Hepatocyte (in vitro differentiated cells): ENCODE measurements at regions not wholly inside any gene's neighbourhood (a gene's known extent, or its start where the extent isn't known, plus 50 kb on each side); places are given as distances from the start of the nearest gene placed in this dataset.

Experiments
- DNase-seq: peaks from one replicate; pipeline ENCODE4 v3.0.0-alpha.2; 2016; ENCODE audit warnings: low spot score
- H2AFZ ChIP-seq: fragments of 200-600 bp; sonication (generic); 2 replicates; pipeline ENCODE4 v1.6.0; 2016; ENCODE audit warnings: antibody characterized with exemption, mild to moderate bottlenecking
- H3K27ac ChIP-seq: fragments of 200-600 bp; sonication (generic); 2 replicates; pipeline ENCODE4 v1.5.1; 2016; ENCODE audit warnings: mild to moderate bottlenecking
- H3K27me3 ChIP-seq: fragments of 200-600 bp; sonication (generic); 2 replicates; pipeline ENCODE4 v1.6.1; 2016
- H3K36me3 ChIP-seq: fragments of 200-600 bp; sonication (generic); replicated peaks from 2 replicates; pipeline ENCODE4 v1.5.1; 2016; ENCODE audit warnings: low read depth; ENCODE audit not compliant: insufficient read depth
- H3K4me1 ChIP-seq: fragments of 200-600 bp; sonication (generic); 2 replicates; pipeline ENCODE4 v1.5.1; 2016; ENCODE audit warnings: mild to moderate bottlenecking, moderate library complexity; ENCODE audit not compliant: insufficient read depth
- H3K4me2 ChIP-seq: fragments of 200-600 bp; sonication (generic); 2 replicates; pipeline ENCODE4 v1.6.0; 2016
- H3K4me3 ChIP-seq: fragments of 200-600 bp; sonication (generic); 2 replicates; pipeline ENCODE4 v1.5.1; 2016; ENCODE audit warnings: mild to moderate bottlenecking
- H3K79me2 ChIP-seq: fragments of 200-600 bp; sonication (generic); 2 replicates; pipeline ENCODE4 v1.6.0; 2017; ENCODE audit warnings: mild to moderate bottlenecking
- H3K9me2 ChIP-seq: fragments of 200-600 bp; sonication (generic); replicated peaks from 2 replicates; pipeline ENCODE4 v1.6.0; 2017; ENCODE audit warnings: mild to moderate bottlenecking; ENCODE audit not compliant: insufficient read depth
- H3K9me3 ChIP-seq: fragments of 200-600 bp; sonication (generic); 2 replicates; pipeline ENCODE4 v1.5.1; 2016; ENCODE audit warnings: low read depth, mild to moderate bottlenecking
- H4K20me1 ChIP-seq: fragments of 200-600 bp; sonication (generic); 2 replicates; pipeline ENCODE4 v1.6.0; 2016; ENCODE audit warnings: mild to moderate bottlenecking; ENCODE audit not compliant: insufficient read depth, poor library complexity, severe bottlenecking
- EZH2 ChIP-seq: fragments of 200-600 bp; sonication (generic); IDR thresholded peaks from 2 replicates; pipeline ENCODE4 v1.6.1; 2016; ENCODE audit warnings: antibody characterized with exemption, mild to moderate bottlenecking, borderline replicate concordance
- EZH2phosphoT487 ChIP-seq: fragments of 200-600 bp; sonication (generic); IDR thresholded peaks from one replicate; pipeline ENCODE4 v1.6.1; 2018; ENCODE audit warnings: antibody characterized with exemption, mild to moderate bottlenecking, low read depth, moderate library complexity; ENCODE audit not compliant: unreplicated experiment, severe bottlenecking
- WGBS: methylation state at CpG from one replicate; pipeline ENCODE4 v1.1.6; 2016; ENCODE audit warnings: low lambda C conversion rate; ENCODE audit errors: missing lambda C conversion rate; 5-methylcytosine and 5-hydroxymethylcytosine counted together
- TF ChIP-seq, protein P1 (sequence below): fragments of 200-600 bp; sonication (generic); IDR thresholded peaks from 2 replicates; pipeline ENCODE4 v1.5.1; 2016; ENCODE audit warnings: antibody characterized with exemption, mild to moderate bottlenecking; ENCODE audit not compliant: poor library complexity

DNA sequence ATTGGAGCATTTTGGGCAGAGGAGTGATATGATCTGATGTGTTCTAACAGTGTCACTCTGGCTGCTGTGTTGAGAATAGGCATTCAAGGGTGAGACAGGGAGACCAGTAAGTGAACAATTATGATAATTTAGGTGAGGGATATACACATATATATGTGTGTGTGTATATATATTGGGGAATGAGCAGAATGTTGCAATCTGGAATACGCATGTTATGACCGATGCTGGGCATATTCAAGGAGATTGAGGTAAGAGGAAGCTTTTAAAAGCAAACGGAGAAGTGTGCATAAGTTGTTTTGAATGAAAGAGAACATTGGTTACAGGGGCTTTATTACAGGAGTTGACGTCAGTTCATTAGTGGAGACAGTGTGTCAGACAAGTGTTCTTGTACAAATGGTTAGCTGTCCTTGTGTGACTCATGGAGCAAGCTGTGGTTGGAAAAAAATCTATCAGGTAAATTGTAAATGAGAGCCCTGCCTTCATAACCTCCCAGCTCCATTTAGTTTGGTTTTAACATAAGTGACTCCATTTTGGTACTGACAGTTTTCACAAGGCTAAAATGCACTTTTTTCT is 442.5 kb upstream of the LCORL start:
- Histone ChIP-seq H3K9me2 (no peaks in the 10 kb centered on the region), H3K36me3 (no peaks in the 10 kb centered on the region), H3K27ac (no peak overlapping the region), H3K4me3 (no peak overlapping the region), H3K9me3 (no peaks in the 10 kb centered on the region), H3K79me2 (no peaks in the 10 kb centered on the region), H4K20me1 (no peaks in the 10 kb centered on the region), H3K4me1 (no peaks in the 10 kb centered on the region), H3K4me2 (no peak overlapping the region), H3K27me3 (no peaks in the 10 kb centered on the region), H2AFZ (no peak overlapping the region)
- 39% methylated on average over 4 of the region's 4 CpGs for WGBS
- TF ChIP-seq, protein P1, sequence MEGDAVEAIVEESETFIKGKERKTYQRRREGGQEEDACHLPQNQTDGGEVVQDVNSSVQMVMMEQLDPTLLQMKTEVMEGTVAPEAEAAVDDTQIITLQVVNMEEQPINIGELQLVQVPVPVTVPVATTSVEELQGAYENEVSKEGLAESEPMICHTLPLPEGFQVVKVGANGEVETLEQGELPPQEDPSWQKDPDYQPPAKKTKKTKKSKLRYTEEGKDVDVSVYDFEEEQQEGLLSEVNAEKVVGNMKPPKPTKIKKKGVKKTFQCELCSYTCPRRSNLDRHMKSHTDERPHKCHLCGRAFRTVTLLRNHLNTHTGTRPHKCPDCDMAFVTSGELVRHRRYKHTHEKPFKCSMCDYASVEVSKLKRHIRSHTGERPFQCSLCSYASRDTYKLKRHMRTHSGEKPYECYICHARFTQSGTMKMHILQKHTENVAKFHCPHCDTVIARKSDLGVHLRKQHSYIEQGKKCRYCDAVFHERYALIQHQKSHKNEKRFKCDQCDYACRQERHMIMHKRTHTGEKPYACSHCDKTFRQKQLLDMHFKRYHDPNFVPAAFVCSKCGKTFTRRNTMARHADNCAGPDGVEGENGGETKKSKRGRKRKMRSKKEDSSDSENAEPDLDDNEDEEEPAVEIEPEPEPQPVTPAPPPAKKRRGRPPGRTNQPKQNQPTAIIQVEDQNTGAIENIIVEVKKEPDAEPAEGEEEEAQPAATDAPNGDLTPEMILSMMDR = no peak
- TF ChIP-seq EZH2phosphoT487 (no peak), EZH2 (no peak)
- no peak for DNase-seq

DNA sequence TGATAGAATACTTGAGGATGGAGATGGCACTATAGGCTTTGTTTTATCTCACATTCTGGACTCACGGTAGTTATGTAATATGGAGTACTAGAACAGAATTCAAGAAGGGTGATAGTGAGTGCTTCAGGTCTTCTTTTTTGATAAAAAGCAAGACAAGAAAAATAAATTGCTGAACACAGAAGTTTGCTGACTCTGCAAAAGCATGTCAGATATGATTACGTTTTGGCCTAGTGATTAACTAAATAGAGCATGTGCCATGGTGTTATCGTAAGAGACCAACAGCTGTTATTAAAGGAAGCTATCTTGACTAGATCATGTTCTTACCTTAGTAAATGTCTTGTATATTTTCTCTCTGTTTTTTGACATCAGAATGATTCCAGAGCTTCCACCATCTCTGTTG is 436.9 kb upstream of the LCORL start:
- H3K9me2 ChIP-seq = no peaks in the 10 kb centered on the region
- H3K4me3 ChIP-seq = no peak overlapping the region
- no peak for DNase-seq
- H3K36me3 ChIP-seq = no peaks in the 10 kb centered on the region
- H3K27me3 ChIP-seq = no peaks in the 10 kb centered on the region
- no peaks in the 10 kb centered on the region for H3K9me3 ChIP-seq
- no peaks in the 10 kb centered on the region for H3K79me2 ChIP-seq
- no peak for TF ChIP-seq EZH2phosphoT487
- TF ChIP-seq, protein P1 = no peak
- no peak for TF ChIP-seq EZH2
- no peak overlapping the region for H3K27ac ChIP-seq
- no peak overlapping the region for H3K4me2 ChIP-seq
- no peaks in the 10 kb centered on the region for H3K4me1 ChIP-seq
- H2AFZ ChIP-seq = no peak overlapping the region
- no peaks in the 10 kb centered on the region for H4K20me1 ChIP-seq
- 93% methylated on average over 3 of the region's 3 CpGs for WGBS

DNA sequence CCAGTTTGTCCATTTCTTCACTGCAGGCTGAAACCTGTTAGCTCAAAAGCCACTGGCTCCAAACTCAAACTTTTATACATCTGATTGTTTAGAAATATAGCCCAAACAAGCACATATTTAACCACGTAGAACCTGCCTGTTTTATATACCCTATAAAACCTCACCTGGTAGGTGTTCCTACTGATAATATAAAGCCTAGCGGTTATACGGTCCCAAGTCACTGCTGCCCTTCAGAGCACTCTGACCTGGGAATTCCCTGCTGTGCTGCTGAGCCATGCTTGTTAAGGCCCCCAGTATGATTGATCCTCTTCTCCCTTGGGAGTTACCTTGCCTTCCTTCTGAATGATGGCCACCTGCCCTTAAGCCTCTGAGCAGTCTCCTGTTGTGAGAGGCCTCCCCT is 432.8 kb upstream of the LCORL start:
- TF ChIP-seq EZH2phosphoT487 (no peak), EZH2 (no peak)
- TF ChIP-seq, protein P1 = no peak
- H3K27ac ChIP-seq = no peak overlapping the region
- no peaks in the 10 kb centered on the region for H4K20me1 ChIP-seq
- H3K4me1 ChIP-seq = no peaks in the 10 kb centered on the region
- H3K9me3 ChIP-seq = no peaks in the 10 kb centered on the region
- no peak overlapping the region for H3K4me3 ChIP-seq
- H3K79me2 ChIP-seq = no peaks in the 10 kb centered on the region
- H2AFZ ChIP-seq = no peak overlapping the region
- H3K36me3 ChIP-seq = no peaks in the 10 kb centered on the region
- WGBS = 73% methylated on average over 3 of the region's 3 CpGs
- H3K27me3 ChIP-seq = no peaks in the 10 kb centered on the region
- H3K9me2 ChIP-seq = no peaks in the 10 kb centered on the region
- no peak for DNase-seq
- H3K4me2 ChIP-seq = no peak overlapping the region

DNA sequence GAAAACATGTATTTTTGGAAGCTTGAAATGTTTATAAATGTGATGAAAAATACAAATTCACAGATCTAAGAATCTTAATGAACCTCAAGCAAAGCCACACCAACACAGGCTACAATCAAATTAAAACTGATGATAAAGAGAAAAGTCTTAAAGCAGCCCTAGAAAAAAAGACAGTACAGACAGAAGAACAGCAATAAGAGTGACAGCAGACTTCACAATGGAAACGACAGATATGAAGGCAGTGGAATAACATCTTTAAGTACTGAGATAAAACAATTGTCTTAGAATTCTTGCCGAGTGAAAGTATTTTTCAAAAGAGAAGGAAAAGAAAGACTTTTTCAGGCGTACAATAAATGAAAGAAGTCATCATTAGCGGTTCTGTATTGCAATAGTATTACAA is 423.6 kb upstream of the LCORL start:
- TF ChIP-seq EZH2phosphoT487 = no peak
- no peak for TF ChIP-seq EZH2
- TF ChIP-seq, protein P1 = no peak
- no peaks in the 10 kb centered on the region for H3K9me2 ChIP-seq
- no peak overlapping the region for H3K4me3 ChIP-seq
- H3K4me1 ChIP-seq = no peaks in the 10 kb centered on the region
- 77% methylated on average over 4 of the region's 4 CpGs for WGBS
- no peak overlapping the region for H2AFZ ChIP-seq
- DNase-seq = no peak
- no peaks in the 10 kb centered on the region for H4K20me1 ChIP-seq
- no peaks in the 10 kb centered on the region for H3K9me3 ChIP-seq
- no peaks in the 10 kb centered on the region for H3K36me3 ChIP-seq
- H3K4me2 ChIP-seq = no peak overlapping the region
- no peaks in the 10 kb centered on the region for H3K79me2 ChIP-seq
- H3K27me3 ChIP-seq = no peaks in the 10 kb centered on the region
- H3K27ac ChIP-seq = no peak overlapping the region
